Heart left ventricle (tissue), 13 donors: ENCODE measurements at regions not wholly inside any gene's neighbourhood (a gene's known extent, or its start where the extent isn't known, plus 50 kb on each side); places are given as distances from the start of the nearest gene placed in this dataset.

Experiments
- CTCF ChIP-seq, 12 donors: fragments of 200-600 bp; sonication (generic) in 4 of 12; IDR thresholded peaks; one replicate each; pipeline versions ENCODE4 v1.5.0 to v1.8.0; 2018 to 2022; ENCODE audit warnings: antibody characterized with exemption in 12 of 12, mild to moderate bottlenecking in 5 of 12
- POLR2A ChIP-seq, 2 donors: fragments of 450-650 bp; IDR thresholded peaks; one replicate each; pipeline ENCODE4 v1.6.1; 2017; ENCODE audit warnings: antibody characterized with exemption in 2 of 2, mild to moderate bottlenecking in 2 of 2, moderate library complexity in 2 of 2
- donor health status: ischemic (EF 13 %, LVEDD 7.1; RV severe dilation, severe dysfunction).
- donor health status: DM: no; HTN: yes; CAD: no.
- donor health status: DM: no; HTN: no; CAD: no.
- donor health status: ischemic (EF 25% LVEDD 6.9; RV normal size, moderate dysfunction).
- donor health status: ischemic (EF 25% LVEDD 5.7; RV mildly dilated, moderate dysfunction).
- donor health status: ischemic (EF 35%, LVEDD 5.7; RV mildly dilated, moderate dysfunction).
- donor health status: nonischemic (EF 11% LVEDD 7.7; RV severe dilation, severe dysfunction).
- donor health status: DM: yes; HTN: yes; CAD: no.
- donor health status: PGD.
- donor health status: ischemic (EF 29% LVEDD 5.4; RV normal size, mild dysfunction).
- donor health status: nonischemic (EF 23%, LVEDD 6.1; RV moderate dilation, normal function).

- TF ChIP-seq CTCF (IDR thresholded peaks at IDR 0.05) (no peak), POLR2A (IDR thresholded peaks at IDR 0.05) (no peak)
Observed at GRCh38 chr10:105761576-105762260, 1120.6 kb downstream of the SORCS3 start.
